ENCODE measurements at regions not wholly inside any gene's neighbourhood (a gene's known extent, or its start where the extent isn't known, plus 50 kb on each side); places are given as distances from the start of the nearest gene placed in this dataset.

DNA sequence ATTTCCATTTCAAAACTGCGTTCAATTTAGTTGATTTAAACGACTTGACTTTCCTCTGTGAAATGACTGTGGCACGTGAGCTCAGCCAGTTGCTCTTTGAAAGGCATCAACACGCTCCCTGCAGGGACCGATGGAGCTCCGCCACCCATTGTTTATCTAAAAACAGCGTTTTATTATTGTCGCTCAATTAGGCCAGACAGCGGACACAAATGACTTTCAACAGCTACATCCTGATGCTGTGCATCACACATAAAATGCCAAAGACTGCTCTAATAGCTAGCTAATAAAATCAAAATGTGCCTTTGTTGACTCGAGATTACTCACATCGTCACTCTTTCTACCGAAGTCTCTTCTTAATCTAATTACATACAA lies 332.5 kb downstream of the CD83 start:
- H3K27me3 ChIP-seq (ENCODE audit: insufficient read depth): no peaks in the 10 kb centered on the region
- no peak overlapping the region for H3K4me2 ChIP-seq

DNA sequence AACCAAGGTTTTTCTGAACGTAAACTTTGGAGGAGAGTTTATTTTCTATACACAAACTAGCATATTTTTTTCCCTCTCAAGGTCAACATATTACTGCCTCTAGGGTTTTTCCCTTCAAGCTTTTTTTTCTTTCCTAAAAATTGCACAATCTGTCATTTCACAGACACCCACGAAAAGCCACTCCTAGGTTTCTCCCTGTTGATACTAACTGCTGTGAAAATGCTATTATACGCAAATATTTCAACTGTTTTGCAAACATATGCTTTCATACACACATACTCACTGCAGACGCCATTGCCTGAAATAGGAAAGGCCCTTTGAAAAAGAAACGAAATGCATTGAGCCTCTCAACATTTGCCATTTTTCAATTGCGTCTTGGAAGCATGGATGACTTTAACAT lies 333.0 kb downstream of the CD83 start:
- Histone ChIP-seq H3K79me2 (ENCODE audit: insufficient read depth) (no peaks in the 10 kb centered on the region), H3K9ac (no peak overlapping the region), H3K27me3 (ENCODE audit: insufficient read depth) (no peaks in the 10 kb centered on the region), H3K9me3 (no peaks in the 10 kb centered on the region), H3K9me2 (no peaks in the 10 kb centered on the region), H3K27ac (ENCODE audit: low read depth in 2 of 2, low read length in 1 of 2) (no peak overlapping the region), H3K36me3 (replicated peaks in 1 of 2; ENCODE audit: control insufficient read depth in 1 of 2, insufficient read depth in 2 of 2, low read length in 1 of 2) (no peaks in the 10 kb centered on the region), H3K4me1 (ENCODE audit: control insufficient read depth in 1 of 2, insufficient read depth in 2 of 2, low read depth in 1 of 2, low read length in 1 of 2) (peaks cover 0 to 4% of the 10 kb centered on the region in 2 experiments; a peak in 1 of 4 replicates), H3K4me3 (ENCODE audit: low read depth in 2 of 2, low read length in 1 of 2) (no peak overlapping the region), H2AFZ (ENCODE audit: low read depth) (no peak overlapping the region), H3K4me2 (no peak overlapping the region), H4K20me1 (ENCODE audit: insufficient read depth) (no peaks in the 10 kb centered on the region), H3F3A (replicated peaks; ENCODE audit: insufficient read depth) (no peaks in the 10 kb centered on the region)
- 47% methylated on average over 6 of the region's 6 CpGs for WGBS (ENCODE audit: low lambda C conversion rate)
- CTCF ChIA-PET: no interaction called here
- TF ChIP-seq YY1 (IDR thresholded peaks at IDR 0.05; ENCODE audit: low read depth): no peak
- TF ChIP-seq, protein P1, sequence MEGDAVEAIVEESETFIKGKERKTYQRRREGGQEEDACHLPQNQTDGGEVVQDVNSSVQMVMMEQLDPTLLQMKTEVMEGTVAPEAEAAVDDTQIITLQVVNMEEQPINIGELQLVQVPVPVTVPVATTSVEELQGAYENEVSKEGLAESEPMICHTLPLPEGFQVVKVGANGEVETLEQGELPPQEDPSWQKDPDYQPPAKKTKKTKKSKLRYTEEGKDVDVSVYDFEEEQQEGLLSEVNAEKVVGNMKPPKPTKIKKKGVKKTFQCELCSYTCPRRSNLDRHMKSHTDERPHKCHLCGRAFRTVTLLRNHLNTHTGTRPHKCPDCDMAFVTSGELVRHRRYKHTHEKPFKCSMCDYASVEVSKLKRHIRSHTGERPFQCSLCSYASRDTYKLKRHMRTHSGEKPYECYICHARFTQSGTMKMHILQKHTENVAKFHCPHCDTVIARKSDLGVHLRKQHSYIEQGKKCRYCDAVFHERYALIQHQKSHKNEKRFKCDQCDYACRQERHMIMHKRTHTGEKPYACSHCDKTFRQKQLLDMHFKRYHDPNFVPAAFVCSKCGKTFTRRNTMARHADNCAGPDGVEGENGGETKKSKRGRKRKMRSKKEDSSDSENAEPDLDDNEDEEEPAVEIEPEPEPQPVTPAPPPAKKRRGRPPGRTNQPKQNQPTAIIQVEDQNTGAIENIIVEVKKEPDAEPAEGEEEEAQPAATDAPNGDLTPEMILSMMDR (IDR thresholded peaks at IDR 0.05): no peak
- DNase-seq: no peak
- POLR2A ChIA-PET: no interaction called here

More for the DNA sequence above, 332.5 kb downstream of the CD83 start:
- peaks cover 0 to 4% of the 10 kb centered on the region in 2 experiments; a peak in 1 of 4 replicates for H3K4me1 ChIP-seq (ENCODE audit: control insufficient read depth in 1 of 2, insufficient read depth in 2 of 2, low read depth in 1 of 2, low read length in 1 of 2)
- no peaks in the 10 kb centered on the region for H3K79me2 ChIP-seq (ENCODE audit: insufficient read depth)
- H3K36me3 ChIP-seq (replicated peaks in 1 of 2; ENCODE audit: control insufficient read depth in 1 of 2, insufficient read depth in 2 of 2, low read length in 1 of 2): no peaks in the 10 kb centered on the region
- no peaks in the 10 kb centered on the region for H4K20me1 ChIP-seq (ENCODE audit: insufficient read depth)
- no peak for DNase-seq
- POLR2A ChIA-PET: no interaction called here
- no peak overlapping the region for H3K9ac ChIP-seq
- TF ChIP-seq EZH2phosphoT487 (IDR thresholded peaks at IDR 0.05; ENCODE audit: borderline replicate concordance, low read depth): no peak
- TF ChIP-seq GABPA (IDR thresholded peaks at IDR 0.05; ENCODE audit: low read depth): no peak
- TF ChIP-seq NRF1 (IDR thresholded peaks at IDR 0.05; ENCODE audit: low read depth, low read length): no peak
- TF ChIP-seq, protein P2, sequence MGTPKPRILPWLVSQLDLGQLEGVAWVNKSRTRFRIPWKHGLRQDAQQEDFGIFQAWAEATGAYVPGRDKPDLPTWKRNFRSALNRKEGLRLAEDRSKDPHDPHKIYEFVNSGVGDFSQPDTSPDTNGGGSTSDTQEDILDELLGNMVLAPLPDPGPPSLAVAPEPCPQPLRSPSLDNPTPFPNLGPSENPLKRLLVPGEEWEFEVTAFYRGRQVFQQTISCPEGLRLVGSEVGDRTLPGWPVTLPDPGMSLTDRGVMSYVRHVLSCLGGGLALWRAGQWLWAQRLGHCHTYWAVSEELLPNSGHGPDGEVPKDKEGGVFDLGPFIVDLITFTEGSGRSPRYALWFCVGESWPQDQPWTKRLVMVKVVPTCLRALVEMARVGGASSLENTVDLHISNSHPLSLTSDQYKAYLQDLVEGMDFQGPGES (IDR thresholded peaks at IDR 0.05; ENCODE audit: low read depth, low read length): no peak
- TF ChIP-seq FOSL2 (IDR thresholded peaks at IDR 0.05; ENCODE audit: borderline replicate concordance, low read depth): no peak
- no peak for TF ChIP-seq MXI1 (IDR thresholded peaks at IDR 0.05; ENCODE audit: low read depth, low read length)
- TF ChIP-seq, protein P3, sequence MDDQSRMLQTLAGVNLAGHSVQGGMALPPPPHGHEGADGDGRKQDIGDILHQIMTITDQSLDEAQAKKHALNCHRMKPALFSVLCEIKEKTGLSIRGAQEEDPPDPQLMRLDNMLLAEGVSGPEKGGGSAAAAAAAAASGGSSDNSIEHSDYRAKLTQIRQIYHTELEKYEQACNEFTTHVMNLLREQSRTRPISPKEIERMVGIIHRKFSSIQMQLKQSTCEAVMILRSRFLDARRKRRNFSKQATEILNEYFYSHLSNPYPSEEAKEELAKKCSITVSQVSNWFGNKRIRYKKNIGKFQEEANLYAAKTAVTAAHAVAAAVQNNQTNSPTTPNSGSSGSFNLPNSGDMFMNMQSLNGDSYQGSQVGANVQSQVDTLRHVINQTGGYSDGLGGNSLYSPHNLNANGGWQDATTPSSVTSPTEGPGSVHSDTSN (IDR thresholded peaks at IDR 0.05): no peak
- no peak overlapping the region for H2AFZ ChIP-seq (ENCODE audit: low read depth)
- H3F3A ChIP-seq (replicated peaks; ENCODE audit: insufficient read depth): no peaks in the 10 kb centered on the region
- no peak overlapping the region for H3K4me3 ChIP-seq (ENCODE audit: low read depth in 2 of 2, low read length in 1 of 2)
- H3K9me3 ChIP-seq: no peaks in the 10 kb centered on the region
- H3K27ac ChIP-seq (ENCODE audit: low read depth in 2 of 2, low read length in 1 of 2): no peak overlapping the region
- whole genome bisulfite sequencing (ENCODE audit: low lambda C conversion rate): 52% methylated on average over 12 of the region's 12 CpGs
- CTCF ChIA-PET: no interaction called here
- no peaks in the 10 kb centered on the region for H3K9me2 ChIP-seq

All from SK-N-SH (cell line).